ENCODE measurements at regions not wholly inside any gene's neighbourhood (a gene's known extent, or its start where the extent isn't known, plus 50 kb on each side); places are given as distances from the start of the nearest gene placed in this dataset.

- Histone ChIP-seq H3K9ac (no peak overlapping the region), H3K4me3 (no peak overlapping the region), H2AFZ (replicated peaks) (no peak overlapping the region), H3K4me1 (no peaks in the 10 kb centered on the region), H3K79me2 (ENCODE audit: low read depth) (no peaks in the 10 kb centered on the region), H3K9me3 (ENCODE audit: low read depth) (no peaks in the 10 kb centered on the region), H3K27me3 (no peaks in the 10 kb centered on the region), H3K36me3 (no peaks in the 10 kb centered on the region), H4K20me1 (ENCODE audit: low read depth) (no peaks in the 10 kb centered on the region), H3F3A (ENCODE audit: low read depth) (no peaks in the 10 kb centered on the region), H3K27ac (no peak overlapping the region), H3K4me2 (no peak overlapping the region)
- Mint-ChIP-seq H3K27ac (no peak overlapping the region), H3K27me3 (ENCODE audit: insufficient read depth, low read depth) (peaks cover 10% of the 10 kb centered on the region), H3K9me3 (no peaks in the 10 kb centered on the region), H3K4me3 (no peak overlapping the region), H3K36me3 (no peaks in the 10 kb centered on the region), H3K4me1 (no peaks in the 10 kb centered on the region)
- no peak for TF ChIP-seq CTCF (IDR thresholded peaks at IDR 0.05)
- no peak for TF ChIP-seq EZH2phosphoT487 (IDR thresholded peaks at IDR 0.05)
- no peak for TF ChIP-seq EZH2 (IDR thresholded peaks at IDR 0.05)
- DNase-seq (ENCODE audit: low spot score): no peak
Observed at GRCh38 chrX:139234898-139235297, 295.6 kb upstream of the F9 start.

- H3K36me3 Mint-ChIP-seq: no peaks in the 10 kb centered on the region
- peak overlapping the region; percentile 66 for H3K4me2 ChIP-seq
- DNase-seq (ENCODE audit: low spot score): peak; percentile 84
Observed at GRCh38 chrX:139224953-139225665, 305.4 kb upstream of the F9 start.

GRCh38 chrX:139222511-139223200 is 307.9 kb upstream of the F9 start:
- no peak overlapping the region for H3K27ac Mint-ChIP-seq

More at GRCh38 chrX:139224953-139225665, 305.4 kb upstream of the F9 start:
- Histone ChIP-seq H3K79me2 (ENCODE audit: low read depth) (no peaks in the 10 kb centered on the region), H3K9ac (no peak overlapping the region), H2AFZ (replicated peaks) (no peak overlapping the region), H3K9me3 (ENCODE audit: low read depth) (no peaks in the 10 kb centered on the region), H3K27ac (peak overlapping the region; percentile 78), H3K4me3 (no peak overlapping the region), H3K36me3 (no peaks in the 10 kb centered on the region), H3K4me1 (peaks cover 19% of the 10 kb centered on the region), H3K27me3 (no peaks in the 10 kb centered on the region), H4K20me1 (ENCODE audit: low read depth) (no peaks in the 10 kb centered on the region), H3F3A (ENCODE audit: low read depth) (peaks cover 20% of the 10 kb centered on the region)
- no peak overlapping the region for H3K4me3 Mint-ChIP-seq
- TF ChIP-seq EZH2 (IDR thresholded peaks at IDR 0.05) (no peak), CTCF (IDR thresholded peaks at IDR 0.05) (no peak), EZH2phosphoT487 (IDR thresholded peaks at IDR 0.05) (no peak)
- H3K27ac Mint-ChIP-seq: no peak overlapping the region
- H3K9me3 Mint-ChIP-seq: no peaks in the 10 kb centered on the region
- H3K27me3 Mint-ChIP-seq (ENCODE audit: insufficient read depth, low read depth): peaks cover 2% of the 10 kb centered on the region
- peaks cover 15% of the 10 kb centered on the region for H3K4me1 Mint-ChIP-seq

More at GRCh38 chrX:139222511-139223200, 307.9 kb upstream of the F9 start:
- Mint-ChIP-seq H3K36me3 (no peaks in the 10 kb centered on the region), H3K9me3 (no peaks in the 10 kb centered on the region), H3K4me3 (no peak overlapping the region), H3K27me3 (ENCODE audit: insufficient read depth, low read depth) (no peaks in the 10 kb centered on the region), H3K4me1 (peaks cover 15% of the 10 kb centered on the region)
- Histone ChIP-seq H3K4me2 (no peak overlapping the region), H3K27ac (no peak overlapping the region), H3K9ac (no peak overlapping the region), H2AFZ (replicated peaks) (no peak overlapping the region), H3K9me3 (ENCODE audit: low read depth) (no peaks in the 10 kb centered on the region), H4K20me1 (ENCODE audit: low read depth) (no peaks in the 10 kb centered on the region), H3K36me3 (no peaks in the 10 kb centered on the region), H3F3A (ENCODE audit: low read depth) (peaks cover 20% of the 10 kb centered on the region), H3K27me3 (no peaks in the 10 kb centered on the region), H3K79me2 (ENCODE audit: low read depth) (no peaks in the 10 kb centered on the region), H3K4me3 (no peak overlapping the region), H3K4me1 (peaks cover 19% of the 10 kb centered on the region)
- TF ChIP-seq EZH2phosphoT487 (IDR thresholded peaks at IDR 0.05) (no peak), CTCF (IDR thresholded peaks at IDR 0.05) (no peak), EZH2 (IDR thresholded peaks at IDR 0.05) (no peak)
- DNase-seq (ENCODE audit: low spot score): no peak
